Amniotic stem cell (primary cell): ENCODE measurements at regions not wholly inside any gene's neighbourhood (a gene's known extent, or its start where the extent isn't known, plus 50 kb on each side); places are given as distances from the start of the nearest gene placed in this dataset.
"Not testable (repeated sequence)": the region's sequence is repeated elsewhere in the genome, so short reads cannot be mapped to it uniquely, and the experiment has no call there.

Experiments used
- DNase-seq: peaks from one replicate; lab custom pipeline; 2025; lab: John Stamatoyannopoulos, UW

DNA sequence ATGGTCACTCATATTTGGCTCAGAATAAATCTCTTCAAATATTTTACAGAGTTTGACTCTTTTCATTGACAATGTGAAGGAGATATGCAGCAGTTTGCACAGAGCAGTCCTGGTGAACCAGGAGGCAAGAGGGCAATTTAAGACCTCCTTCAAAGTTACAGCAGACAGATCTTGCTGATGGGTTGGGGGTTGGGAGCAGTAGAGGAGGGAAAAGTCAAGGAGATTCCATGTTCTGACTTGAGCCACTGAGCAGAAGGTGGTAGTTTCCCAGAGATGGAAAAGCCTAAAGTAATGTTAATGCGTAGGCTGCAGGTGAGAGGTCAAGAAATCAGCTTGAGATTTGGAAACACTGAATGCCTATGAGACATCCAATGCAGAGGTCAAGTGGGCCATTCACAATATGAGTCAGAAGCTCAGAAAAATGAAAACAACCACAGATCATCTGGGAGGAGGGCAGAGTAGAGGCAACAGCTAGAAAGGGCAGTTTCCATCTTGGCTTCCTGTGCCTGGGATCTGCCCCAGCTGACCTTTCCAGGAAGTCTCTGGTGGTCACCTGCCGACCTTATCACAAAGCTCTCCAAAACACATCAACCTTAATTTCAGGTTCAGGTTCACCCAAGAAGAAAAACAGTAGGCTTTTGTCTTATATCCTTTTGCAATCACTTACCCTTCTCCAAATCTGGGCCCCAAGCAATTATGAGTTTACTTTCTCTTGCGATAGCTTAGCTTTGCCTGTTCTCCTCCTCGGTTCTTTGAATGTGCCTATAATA, 197.5 kb upstream of the ARL4C start:
- no peak for DNase-seq

DNA sequence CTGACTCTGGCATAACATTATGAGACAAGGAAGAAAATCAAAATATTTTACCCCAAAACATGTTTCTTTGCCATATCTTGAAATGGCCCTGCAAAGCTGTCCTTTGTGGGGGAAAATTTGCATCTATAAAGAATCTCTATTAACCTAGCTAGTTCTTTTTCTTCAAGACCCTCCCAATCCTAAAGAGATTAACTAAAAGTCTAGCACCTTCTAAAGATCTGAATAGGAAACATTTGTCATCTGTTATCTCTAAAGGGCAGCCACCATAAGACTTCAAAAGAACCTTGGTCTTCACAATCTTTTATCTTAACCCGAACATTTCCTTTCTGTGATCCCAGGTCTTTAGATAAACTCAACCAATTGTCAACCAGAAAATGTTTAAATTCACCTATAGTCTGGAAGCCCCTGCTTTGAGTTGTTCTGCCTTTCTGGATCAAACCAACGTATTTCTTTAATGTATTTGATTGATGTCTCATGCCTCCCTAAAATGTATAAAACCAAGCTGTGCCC, 196.9 kb upstream of the ARL4C start:
- not testable (repeated sequence) for DNase-seq

DNA sequence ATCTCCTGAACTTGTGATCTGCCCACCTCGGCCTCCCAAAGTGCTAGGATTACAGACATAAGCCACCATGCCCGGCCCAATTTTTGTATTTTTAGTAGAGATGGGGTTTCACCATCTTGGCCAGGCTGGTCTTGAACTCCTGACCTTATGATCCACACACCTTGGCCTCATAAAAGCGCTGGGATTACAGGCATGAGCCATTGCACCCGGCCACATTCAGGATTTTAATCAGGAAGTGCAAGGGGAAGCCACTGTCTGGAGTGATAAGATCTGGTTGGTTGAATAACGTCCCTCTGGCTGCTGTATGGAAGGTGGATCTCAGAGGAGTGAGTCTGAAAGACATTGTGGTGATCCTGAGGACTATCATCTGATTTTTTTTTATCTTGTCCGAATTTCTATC, 196.3 kb upstream of the ARL4C start:
- not testable (repeated sequence) for DNase-seq

DNA sequence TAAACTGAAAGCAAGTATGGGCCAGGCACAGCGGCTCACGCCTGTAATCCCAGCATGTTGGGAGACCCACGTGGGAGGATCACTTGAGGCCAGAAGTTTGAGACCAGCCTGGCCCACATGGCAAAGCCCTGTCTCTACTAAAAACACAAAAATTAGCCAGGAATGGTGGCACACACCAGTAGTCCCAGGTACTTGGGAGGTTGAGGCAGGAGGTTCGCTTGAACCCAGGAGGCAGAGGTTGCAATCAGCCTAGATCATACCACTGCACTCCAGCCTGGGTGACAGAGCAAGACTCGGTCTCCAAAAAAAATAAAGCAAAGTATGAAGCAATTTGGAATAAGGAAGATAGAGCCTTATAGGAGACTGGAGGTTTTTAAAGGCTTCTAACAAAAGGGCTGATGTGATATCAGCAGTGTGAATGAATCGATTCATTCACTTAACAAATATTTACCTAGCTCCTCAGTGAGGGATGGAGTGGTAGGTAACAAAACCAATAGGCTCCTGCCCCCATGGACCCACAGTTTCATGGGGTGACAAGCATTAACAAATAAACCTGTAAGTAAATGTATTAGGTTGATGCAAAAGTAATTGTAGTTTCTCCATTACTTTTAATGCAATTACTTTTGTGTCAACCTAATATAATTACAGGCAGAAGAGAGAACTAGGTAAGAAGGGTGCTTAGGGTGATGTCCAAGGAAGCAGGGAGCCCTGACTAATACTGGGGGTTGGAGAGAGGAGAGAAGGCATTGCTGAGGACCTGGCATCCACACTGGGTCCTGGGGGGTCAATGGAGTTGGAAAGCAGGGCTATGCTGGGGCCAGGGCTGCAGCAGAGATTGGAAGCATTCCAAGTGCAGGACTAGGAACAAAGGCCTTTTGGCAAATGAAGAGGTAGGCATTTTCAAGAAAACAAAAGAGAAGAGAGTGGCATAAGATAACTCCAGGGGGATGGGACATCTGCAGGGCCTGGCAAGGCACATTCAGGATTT, 195.4 kb upstream of the ARL4C start:
- DNase-seq, result no peak

DNA sequence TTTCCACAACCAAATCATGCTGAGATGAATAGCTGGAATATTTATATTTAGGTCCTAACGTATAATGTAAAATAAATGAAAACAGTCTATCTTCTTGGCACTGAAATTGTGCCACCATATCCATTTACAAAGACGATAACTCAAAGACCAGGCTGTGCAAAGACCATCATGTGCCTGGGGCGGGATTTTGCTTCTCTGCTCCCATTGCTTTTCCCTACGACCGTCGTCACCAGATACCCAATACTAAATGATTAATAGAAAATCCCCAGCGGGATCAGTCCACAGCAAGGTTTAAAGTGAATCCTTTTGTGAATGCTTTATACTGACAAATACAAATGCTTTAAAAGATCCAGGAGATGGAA, 194.3 kb upstream of the ARL4C start:
- DNase-seq, result no peak

DNA sequence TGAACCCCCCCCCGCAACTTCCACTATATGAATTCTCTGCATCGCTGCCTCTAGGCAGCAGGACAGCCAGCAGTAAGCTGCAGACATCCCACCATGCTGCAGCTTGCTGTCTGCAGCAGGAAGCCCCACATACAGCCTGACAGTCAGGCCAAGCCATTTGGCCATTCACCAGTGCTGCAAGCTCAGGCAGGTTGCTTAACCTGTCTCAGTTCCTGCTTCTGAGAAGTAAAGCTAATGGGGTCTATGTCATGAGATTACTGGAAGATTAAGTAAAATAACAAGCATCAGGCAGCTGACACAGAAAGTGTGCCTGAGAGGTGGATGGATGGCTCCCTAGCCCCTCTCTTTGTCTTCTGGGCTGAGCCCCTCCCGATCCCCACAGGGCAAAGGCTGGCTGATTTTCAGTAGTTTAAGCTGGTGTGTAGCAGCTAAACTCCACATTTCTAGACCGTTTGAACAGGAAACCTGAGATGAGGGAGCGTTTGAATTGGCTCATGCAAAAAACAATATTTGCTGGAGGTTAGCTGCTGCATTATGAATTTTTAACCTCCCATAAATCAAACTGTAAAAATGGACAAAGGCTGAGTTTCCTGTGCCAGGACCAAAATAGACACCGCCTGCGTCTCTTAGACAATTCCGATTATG, 193.8 kb upstream of the ARL4C start:
- DNase-seq, result no peak

DNA sequence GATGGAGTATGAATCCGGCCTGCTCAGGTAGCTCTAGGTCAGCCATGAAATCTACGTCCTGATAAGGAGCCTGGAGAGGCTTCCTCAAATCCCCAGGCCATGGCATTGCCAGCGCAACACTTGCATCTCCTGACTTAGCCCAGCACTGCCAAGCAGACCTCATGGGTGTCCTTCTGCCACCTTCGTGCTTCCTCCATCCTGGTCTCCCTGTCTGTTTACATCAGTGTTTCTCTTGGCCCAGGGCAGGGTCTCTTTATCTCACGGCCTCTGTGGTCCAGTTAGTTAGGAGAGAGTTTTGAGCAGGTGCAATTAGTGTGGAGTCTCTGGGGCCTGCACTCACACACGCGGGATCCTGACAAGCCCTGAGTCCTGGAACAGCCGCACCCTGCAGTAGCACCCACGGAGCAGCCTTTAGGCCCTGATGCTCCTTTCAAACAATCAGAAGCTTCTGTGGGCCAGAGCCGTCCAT, 193.1 kb upstream of the ARL4C start:
- DNase-seq, result no peak

DNA sequence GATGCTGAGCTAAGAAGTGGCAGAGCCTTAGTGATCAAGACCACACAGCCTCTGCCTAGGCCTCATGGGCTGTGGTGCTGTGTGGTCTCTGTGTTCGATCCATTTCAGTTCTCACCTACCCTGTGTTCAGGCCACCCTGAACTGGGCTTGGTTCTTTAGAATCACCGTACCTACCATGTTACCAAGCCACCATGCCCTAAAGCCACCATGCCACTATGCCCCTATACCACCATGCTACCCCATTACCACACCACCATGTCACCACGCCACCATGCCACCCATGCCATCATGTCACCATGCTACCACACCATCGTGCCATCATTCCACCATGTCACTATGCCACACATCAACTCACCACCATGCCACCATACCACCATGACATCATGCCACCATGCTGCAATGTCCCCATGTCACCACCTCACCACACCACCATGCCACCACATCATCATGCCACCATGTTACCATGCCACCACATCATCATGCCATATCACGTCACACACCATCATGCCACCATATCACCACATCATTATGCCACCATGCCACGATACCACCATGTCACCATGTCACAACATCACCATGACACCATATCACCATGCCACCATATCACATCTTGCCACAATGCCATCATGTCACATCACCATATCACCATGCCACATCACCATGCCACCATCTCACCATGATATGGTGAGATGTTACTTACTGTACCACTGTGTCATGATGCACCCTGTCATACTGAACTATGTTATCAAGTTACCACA, 191.0 kb upstream of the ARL4C start:
- DNase-seq, result no peak

DNA sequence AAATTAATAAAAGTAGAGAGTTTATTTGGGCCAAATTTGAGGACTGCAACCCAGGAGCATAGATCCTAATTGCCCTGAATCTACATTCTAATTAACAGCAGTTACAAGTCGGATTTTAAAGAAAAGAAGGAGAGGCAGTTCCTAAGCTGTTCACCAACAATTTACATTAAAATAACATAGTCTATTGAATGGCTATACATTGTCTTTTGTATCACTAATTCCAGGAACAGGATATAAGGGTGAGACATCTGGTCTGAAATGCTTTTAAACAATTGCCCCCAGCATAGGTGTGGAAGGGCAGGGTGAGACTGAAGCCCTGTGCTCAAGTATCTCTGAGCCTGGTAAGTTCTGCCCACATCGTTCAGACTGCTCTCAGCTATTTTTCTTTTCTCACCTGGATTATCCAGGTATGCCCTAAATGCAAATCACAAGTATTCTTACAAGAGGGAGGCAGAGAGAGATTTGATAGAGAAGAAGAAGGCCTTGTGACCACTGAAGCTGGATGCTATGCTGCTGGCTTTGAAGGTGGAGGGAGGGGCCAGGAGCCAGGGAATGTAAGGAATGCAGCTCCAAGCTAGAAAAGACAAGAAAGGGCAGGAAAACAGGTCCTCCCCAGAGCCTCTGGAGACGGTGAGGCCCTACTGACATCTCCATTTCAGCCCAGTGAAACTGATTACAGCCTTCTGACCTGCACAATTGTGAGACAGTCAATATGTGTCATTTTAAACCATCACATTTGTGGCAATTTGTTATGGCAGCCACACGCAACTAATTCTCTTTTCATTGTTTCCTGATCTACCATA, 189.4 kb upstream of the ARL4C start:
- DNase-seq, result no peak

DNA sequence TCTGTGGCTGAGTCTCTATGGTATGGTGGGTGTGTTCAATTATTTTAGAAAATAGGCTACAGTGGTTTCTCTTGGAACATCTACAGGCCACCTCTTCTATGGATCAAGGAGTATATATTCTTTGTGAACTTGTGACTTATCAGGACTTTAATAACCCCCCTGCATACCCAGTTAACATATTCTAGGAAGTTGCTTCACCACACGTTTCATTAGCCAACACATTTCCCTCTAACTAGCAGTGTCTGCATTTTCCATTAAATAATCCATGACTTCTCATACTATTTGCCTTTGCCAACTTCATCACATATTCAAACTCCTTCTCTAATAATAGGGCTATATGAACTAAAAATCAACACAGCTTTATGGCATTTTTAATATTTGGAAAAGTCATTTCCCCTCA, 187.6 kb upstream of the ARL4C start:
- no peak for DNase-seq

DNA sequence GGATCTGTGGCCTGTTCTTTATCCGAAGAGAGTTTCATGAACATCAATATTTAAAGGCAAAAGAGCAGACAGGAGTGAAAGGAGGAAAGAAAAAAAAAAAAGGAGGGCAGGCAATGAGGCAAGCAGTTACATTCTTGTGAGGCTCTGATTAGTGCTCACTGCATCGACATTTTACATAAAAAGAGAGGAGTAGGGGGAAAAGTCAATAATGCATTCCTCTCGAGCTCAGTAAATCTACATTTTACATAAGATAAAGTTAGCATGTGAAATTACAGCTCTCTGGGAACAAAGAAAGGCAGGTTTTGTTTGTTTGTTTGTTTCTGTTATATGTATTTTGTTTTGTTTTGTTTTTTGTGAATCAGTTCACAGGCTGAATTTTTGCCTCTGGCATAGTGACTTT, 187.1 kb upstream of the ARL4C start:
- DNase-seq, result no peak

DNA sequence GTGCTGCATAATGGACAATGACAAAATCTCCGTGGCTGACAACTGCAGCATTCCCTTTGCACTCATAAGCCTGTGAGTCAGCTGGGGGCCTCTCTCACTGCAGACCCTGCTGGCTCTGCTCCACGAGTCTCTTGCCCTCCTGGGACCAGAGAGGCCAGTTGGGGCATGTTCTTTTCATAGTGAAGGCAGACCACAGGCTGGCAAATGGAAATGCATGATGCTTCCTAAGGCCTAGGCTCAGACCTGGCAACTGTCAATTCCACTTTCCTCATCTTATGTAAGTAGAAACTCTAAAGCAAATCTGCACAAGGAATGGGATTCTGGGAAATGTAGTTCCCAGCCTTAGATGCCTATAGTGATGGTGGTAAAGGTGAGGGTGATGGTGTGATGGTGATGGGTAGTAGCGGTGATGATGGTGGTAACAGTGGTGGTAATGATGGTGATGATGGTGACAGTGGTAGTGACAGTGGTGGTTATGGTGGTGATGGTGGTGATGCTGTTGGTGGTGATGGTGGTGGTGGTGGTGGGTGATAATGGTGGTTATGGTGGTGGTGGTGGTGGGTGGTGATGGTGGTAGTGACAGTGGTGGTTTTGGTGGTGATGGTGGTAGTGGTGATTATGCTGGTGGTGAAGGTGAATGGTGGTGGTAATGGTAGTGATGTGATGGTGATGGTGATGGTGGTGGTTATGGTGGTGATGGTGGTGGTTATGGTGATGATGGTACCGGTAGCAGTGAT, 185.8 kb upstream of the ARL4C start:
- DNase-seq, result no peak

DNA sequence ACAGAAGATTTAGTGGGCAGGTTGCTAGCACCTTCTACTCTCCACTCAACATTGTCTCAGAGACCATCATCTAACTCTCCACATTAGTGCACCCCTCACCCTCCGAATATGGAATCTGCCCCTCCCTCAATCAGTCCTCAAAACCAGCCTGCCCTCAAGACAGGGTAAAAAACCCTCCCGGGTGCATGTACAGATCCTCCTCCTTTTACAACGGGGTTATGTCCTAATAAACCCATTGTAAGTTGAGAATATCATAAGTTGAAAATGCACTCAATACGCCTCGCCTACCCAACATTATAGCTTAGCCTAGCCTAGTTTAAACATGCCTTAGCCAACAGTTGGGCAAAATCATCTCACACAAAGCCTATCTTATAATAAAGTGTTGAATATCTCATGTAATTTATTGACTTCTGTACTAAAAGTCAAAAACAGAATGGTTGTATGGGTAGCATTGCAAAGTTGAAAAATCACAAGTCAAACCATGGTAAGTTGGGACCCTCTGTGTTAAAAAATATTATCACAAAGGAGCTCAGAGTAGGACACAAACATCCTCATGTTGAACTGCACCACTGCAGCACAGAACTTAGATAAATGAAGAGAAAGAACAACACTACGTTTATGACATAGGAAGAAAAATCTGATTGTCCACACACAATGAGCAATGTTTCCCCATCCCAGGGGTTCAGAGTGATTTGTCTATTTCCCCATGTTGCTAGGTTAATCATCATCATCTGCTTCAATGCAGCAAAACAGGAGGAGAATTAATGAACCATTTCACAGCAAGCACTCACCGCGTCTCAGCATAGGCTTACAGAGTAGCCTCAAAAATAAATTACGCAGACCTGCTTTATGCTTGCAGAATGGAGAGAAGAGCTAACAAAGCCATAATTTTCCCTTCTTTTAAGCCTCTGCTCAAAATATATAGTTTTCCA, 184.1 kb upstream of the ARL4C start:
- DNase-seq, result no peak

DNA sequence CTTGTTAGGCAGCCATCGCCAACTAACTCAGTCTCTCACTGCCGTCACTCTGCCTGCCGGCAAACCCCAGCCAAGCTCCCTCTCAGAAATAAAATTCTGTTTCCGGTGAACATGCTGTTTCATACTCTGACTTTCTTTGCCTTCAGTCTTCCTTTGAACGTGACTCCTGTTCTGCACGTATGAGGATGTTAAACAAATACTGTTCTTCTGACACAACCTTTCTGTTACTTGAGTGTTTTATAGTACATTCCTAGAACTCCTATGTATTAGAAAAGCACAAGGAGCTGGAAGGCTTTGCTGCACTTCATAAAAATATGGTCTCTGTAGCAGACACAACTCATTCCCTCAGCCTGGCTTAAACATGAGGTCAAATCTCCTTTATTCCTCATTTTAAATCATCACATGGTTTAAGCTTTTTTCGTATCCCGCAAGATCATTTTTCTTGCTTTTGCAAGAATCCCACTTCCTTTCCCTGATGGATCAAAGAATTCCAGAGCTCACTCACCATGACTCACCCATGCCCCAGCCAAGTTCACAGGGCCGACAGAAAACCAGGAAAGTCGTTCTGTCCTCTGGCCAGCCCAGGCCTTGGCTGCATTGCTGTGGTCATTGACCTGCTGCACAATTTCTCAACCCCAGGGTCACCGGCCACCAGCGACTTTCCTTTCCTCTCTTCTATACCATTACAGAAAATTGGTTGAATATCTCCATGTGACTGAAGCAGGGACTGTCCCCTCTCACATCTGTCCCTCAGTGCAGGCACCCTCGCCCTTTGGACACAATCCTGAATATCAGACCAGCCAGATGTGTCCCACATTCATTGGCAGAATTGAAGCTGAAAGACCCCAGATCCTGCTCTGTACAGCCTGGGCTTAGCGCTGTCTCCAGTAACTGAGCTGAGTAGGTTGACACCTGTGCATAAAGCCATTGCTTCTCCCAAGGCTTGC, 183.1 kb upstream of the ARL4C start:
- peak; percentile 81 for DNase-seq

DNA sequence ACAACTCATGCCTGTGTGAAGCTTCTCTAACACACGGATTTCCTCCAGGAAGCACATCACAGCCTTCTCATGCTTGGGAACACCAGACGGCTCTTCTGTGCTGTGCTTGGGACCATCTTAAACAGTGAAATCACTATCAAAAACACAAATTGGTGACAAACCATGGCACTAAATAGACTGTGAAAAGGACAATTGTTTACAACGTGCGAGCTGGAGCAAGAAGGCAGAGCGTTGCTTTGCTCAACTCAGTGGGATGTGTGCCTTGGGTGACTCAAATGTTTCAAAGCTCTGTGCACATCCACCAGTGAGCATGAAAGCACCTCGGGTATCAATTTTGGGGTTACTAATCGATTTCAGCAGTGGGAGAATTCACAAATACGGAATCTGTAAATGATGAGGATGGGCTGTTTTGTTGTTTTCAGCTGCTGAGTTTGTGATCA, 182.4 kb upstream of the ARL4C start:
- no peak for DNase-seq

DNA sequence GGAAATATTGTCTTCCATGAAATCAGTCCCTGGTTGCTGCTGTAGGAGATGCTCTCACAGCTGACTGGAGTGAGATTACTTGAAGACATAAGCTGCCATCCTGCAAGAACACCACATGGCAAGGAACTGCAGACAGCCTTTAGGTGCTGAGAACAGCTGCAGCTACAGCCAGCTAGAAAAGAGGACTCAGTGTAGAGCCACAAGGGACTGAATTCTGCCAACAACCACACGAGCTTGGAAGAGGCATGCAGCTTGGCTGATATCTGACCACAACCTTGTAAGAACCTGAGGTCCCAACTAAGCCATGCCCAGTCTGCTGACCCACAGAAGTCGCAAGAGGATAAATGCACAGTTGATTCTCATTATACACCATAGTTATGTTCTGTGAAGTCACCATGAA, 181.8 kb upstream of the ARL4C start:
- no peak for DNase-seq

DNA sequence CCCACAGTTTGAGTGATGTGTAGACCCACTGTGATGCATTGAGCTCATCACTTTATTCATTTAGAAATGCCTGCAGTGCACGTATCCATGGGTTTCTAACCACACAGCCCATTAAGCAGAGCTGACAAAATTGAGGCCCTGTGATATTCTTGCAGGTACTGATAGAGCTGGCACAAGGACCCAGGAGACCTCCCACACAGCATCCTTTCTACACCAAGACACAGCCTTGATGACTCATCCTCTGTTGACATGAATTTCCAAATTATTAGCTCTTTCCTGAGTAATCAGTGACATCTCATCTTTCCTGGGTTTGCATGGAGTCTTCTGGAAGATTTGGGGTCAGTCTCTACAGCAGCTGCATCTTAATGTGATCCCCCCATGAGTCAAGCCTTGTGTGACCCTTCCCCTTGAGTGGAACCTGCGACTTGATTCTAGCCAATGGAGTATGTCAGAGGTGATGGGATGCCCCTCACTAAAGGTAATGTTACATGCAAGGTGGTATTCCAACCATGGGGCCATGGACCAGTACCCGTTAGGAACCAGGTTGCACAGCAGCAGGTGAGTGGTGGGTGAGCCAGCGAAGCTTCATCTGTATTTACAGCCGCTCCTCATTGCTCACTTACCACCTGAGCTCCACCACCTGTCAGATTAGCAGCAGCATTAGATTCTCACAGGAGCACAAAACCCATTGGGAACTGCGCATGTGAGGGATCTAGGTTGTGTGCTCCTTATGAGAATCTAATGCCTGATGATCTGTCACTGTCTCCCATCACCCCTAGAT, 181.1 kb upstream of the ARL4C start:
- no peak for DNase-seq
